ENCODE measurements at regions not wholly inside any gene's neighbourhood (a gene's known extent, or its start where the extent isn't known, plus 50 kb on each side); places are given as distances from the start of the nearest gene placed in this dataset.
"Not testable (repeated sequence)": the region's sequence is repeated elsewhere in the genome, so short reads cannot be mapped to it uniquely, and the experiment has no call there.

GRCh38 chr7:65809982-65810288 is 62.9 kb upstream of the VKORC1L1 start:
- Histone ChIP-seq H3K9ac (ENCODE audit: low read length) (no peak overlapping the region), H3K4me2 (ENCODE audit: low read length) (peak overlapping the region; percentile 57), H3K4me1 (ENCODE audit: low read length) (peaks cover 16% of the 10 kb centered on the region), H3K36me3 (replicated peaks; ENCODE audit: low read depth, low read length) (no peaks in the 10 kb centered on the region), H3K27ac (ENCODE audit: low read length) (peak overlapping the region; percentile 39; the same call in 1 of the 2 replicates), H4K20me1 (ENCODE audit: insufficient read depth, low read length) (no peaks in the 10 kb centered on the region), H3K79me2 (ENCODE audit: low read length) (no peaks in the 10 kb centered on the region), H3K4me3 (ENCODE audit: low read length) (peak overlapping the region; percentile 44), H2AFZ (ENCODE audit: low read depth, low read length) (no peak overlapping the region), H3K27me3 (ENCODE audit: low read depth, low read length) (no peaks in the 10 kb centered on the region), H3K9me3 (ENCODE audit: insufficient read depth, low read length) (no peaks in the 10 kb centered on the region)
- TF ChIP-seq EZH2phosphoT487 (IDR thresholded peaks at IDR 0.05; ENCODE audit: low read depth), result no peak
- no peak for TF ChIP-seq CTCF (IDR thresholded peaks at IDR 0.05; ENCODE audit: low read depth, low read length)

- H2AFZ ChIP-seq (ENCODE audit: low read depth, low read length), result no peak overlapping the region
Observed at GRCh38 chr7:65812281-65812680, 60.6 kb upstream of the VKORC1L1 start.

GRCh38 chr7:65814556-65815167 is 58.2 kb upstream of the VKORC1L1 start:
- not testable (repeated sequence) for H3K36me3 ChIP-seq (replicated peaks; ENCODE audit: low read depth, low read length); H3K4me2 ChIP-seq (ENCODE audit: low read length); H3K4me1 ChIP-seq (ENCODE audit: low read length); H3K79me2 ChIP-seq (ENCODE audit: low read length); H4K20me1 ChIP-seq (ENCODE audit: insufficient read depth, low read length); H3K27ac ChIP-seq (ENCODE audit: low read length); H3K9me3 ChIP-seq (ENCODE audit: insufficient read depth, low read length); H3K4me3 ChIP-seq (ENCODE audit: low read length); H2AFZ ChIP-seq (ENCODE audit: low read depth, low read length); H3K27me3 ChIP-seq (ENCODE audit: low read depth, low read length); H3K9ac ChIP-seq (ENCODE audit: low read length)

More at GRCh38 chr7:65812281-65812680, 60.6 kb upstream of the VKORC1L1 start:
- no peaks in the 10 kb centered on the region for H3K79me2 ChIP-seq (ENCODE audit: low read length)
- TF ChIP-seq EZH2phosphoT487 (IDR thresholded peaks at IDR 0.05; ENCODE audit: low read depth) (no peak), CTCF (IDR thresholded peaks at IDR 0.05; ENCODE audit: low read depth, low read length) (no peak)
- no peak overlapping the region for H3K9ac ChIP-seq (ENCODE audit: low read length)
- no peaks in the 10 kb centered on the region for H3K36me3 ChIP-seq (replicated peaks; ENCODE audit: low read depth, low read length)
- no peak overlapping the region for H3K4me3 ChIP-seq (ENCODE audit: low read length)
- H3K4me1 ChIP-seq (ENCODE audit: low read length), result peaks cover 16% of the 10 kb centered on the region
- H3K9me3 ChIP-seq (ENCODE audit: insufficient read depth, low read length), result no peaks in the 10 kb centered on the region
- H3K27ac ChIP-seq (ENCODE audit: low read length), result no peak overlapping the region
- no peaks in the 10 kb centered on the region for H4K20me1 ChIP-seq (ENCODE audit: insufficient read depth, low read length)
- H3K4me2 ChIP-seq (ENCODE audit: low read length), result no peak overlapping the region
- no peaks in the 10 kb centered on the region for H3K27me3 ChIP-seq (ENCODE audit: low read depth, low read length)

- Histone ChIP-seq H4K20me1 (ENCODE audit: insufficient read depth, low read length) (no peaks in the 10 kb centered on the region), H3K9ac (ENCODE audit: low read length) (no peak overlapping the region), H3K4me3 (ENCODE audit: low read length) (no peak overlapping the region), H3K27ac (ENCODE audit: low read length) (no peak overlapping the region), H3K27me3 (ENCODE audit: low read depth, low read length) (no peaks in the 10 kb centered on the region), H3K79me2 (ENCODE audit: low read length) (no peaks in the 10 kb centered on the region), H3K4me2 (ENCODE audit: low read length) (no peak overlapping the region), H3K4me1 (ENCODE audit: low read length) (no peaks in the 10 kb centered on the region), H2AFZ (ENCODE audit: low read depth, low read length) (no peak overlapping the region), H3K36me3 (replicated peaks; ENCODE audit: low read depth, low read length) (no peaks in the 10 kb centered on the region), H3K9me3 (ENCODE audit: insufficient read depth, low read length) (no peaks in the 10 kb centered on the region)
- TF ChIP-seq CTCF (IDR thresholded peaks at IDR 0.05; ENCODE audit: low read depth, low read length), result peak; percentile 12; the same call in 1 of the 2 replicates
- TF ChIP-seq EZH2phosphoT487 (IDR thresholded peaks at IDR 0.05; ENCODE audit: low read depth), result no peak
Observed at GRCh38 chr7:65820287-65820950, 52.5 kb upstream of the VKORC1L1 start.

Measured in OCI-LY3 (cell line).